Cardiac fibroblast (primary cell): ENCODE measurements at regions not wholly inside any gene's neighbourhood (a gene's known extent, or its start where the extent isn't known, plus 50 kb on each side); places are given as distances from the start of the nearest gene placed in this dataset.

Source experiments
- DNase-seq, 2 donors: peaks; one replicate each; pipeline versions ENCODE4 v3.0.0 to v3.0.0-alpha.2; 2010; ENCODE audit warnings: low read depth in 2 of 2
- H3K4me3 ChIP-seq, 2 donors: replicated peaks in 1 of 2; 1 replicate in 1 of 2; 2 replicates in 1 of 2; pipeline ENCODE4 v1.5.1; 2011; ENCODE audit warnings: low read depth in 2 of 2, low read length in 2 of 2, mild to moderate bottlenecking in 2 of 2, moderate library complexity in 1 of 2
- CTCF ChIP-seq: IDR thresholded peaks from one replicate; pipeline ENCODE4 v1.5.1; 2011; ENCODE audit warnings: low read depth, mild to moderate bottlenecking, low read length, inconsistent platforms

- TF ChIP-seq CTCF: no peak
- DNase-seq: no peak
- H3K4me3 ChIP-seq: no peak overlapping the region
Observed at GRCh38 chr22:22358152-22358551, 113.6 kb downstream of the VPREB1 start.

- DNase-seq: no peak
- TF ChIP-seq CTCF: no peak
- no peak overlapping the region for H3K4me3 ChIP-seq
Observed at GRCh38 chr22:22358686-22359085, 114.1 kb downstream of the VPREB1 start.

DNA sequence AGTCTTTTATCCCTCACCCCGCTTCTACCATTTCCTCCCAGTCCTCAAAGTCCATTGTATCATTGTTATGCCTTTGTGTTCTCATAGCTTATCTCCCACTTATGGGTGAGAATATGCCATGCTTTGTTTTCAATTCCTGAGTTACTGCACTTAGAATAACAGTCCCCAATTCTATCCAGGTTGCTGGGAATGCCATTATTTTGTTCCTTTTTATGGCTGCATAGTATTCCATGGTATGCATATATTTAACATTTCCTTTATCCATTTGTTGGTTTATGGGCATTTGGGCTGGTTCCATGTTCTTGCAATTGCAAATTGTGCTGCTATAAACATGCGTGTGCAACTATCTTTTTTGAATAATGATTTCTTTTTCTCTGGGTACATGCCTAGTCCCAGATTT lies 114.9 kb downstream of the VPREB1 start:
- no peak for TF ChIP-seq CTCF
- H3K4me3 ChIP-seq: no peak overlapping the region
- no peak for DNase-seq

GRCh38 chr22:22360014-22360413 lies 115.4 kb downstream of the VPREB1 start:
- H3K4me3 ChIP-seq: no peak overlapping the region
- DNase-seq: no peak
- no peak for TF ChIP-seq CTCF

GRCh38 chr22:22362311-22362710 lies 117.7 kb downstream of the VPREB1 start:
- DNase-seq: no peak
- H3K4me3 ChIP-seq: no peak overlapping the region
- no peak for TF ChIP-seq CTCF

- no peak overlapping the region for H3K4me3 ChIP-seq
- DNase-seq: no peak
- no peak for TF ChIP-seq CTCF
Observed at GRCh38 chr22:22362936-22363335, 118.3 kb downstream of the VPREB1 start.

- DNase-seq: no peak
- TF ChIP-seq CTCF: no peak
- no peak overlapping the region for H3K4me3 ChIP-seq
Observed at GRCh38 chr22:22364207-22364606, 119.6 kb downstream of the VPREB1 start.
